KMS-11 (cell line): ENCODE measurements at regions not wholly inside any gene's neighbourhood (a gene's known extent, or its start where the extent isn't known, plus 50 kb on each side); places are given as distances from the start of the nearest gene placed in this dataset.

Experiments used
- H2AFZ ChIP-seq: fragments of 200-600 bp; sonication (generic); 2 replicates; pipeline ENCODE4 v1.6.1; 2016; ENCODE audit warnings: antibody characterized with exemption, mixed run types, low read depth
- H3K27ac ChIP-seq: fragments of 200-600 bp; sonication (generic); 2 replicates; pipeline ENCODE4 v1.6.1; 2016; ENCODE audit warnings: mild to moderate bottlenecking, mixed run types
- H3K27me3 ChIP-seq: fragments of 200-600 bp; sonication (generic); 2 replicates; pipeline ENCODE4 v1.6.1; 2017; ENCODE audit warnings: mild to moderate bottlenecking, low read depth, mixed run types, moderate library complexity; ENCODE audit not compliant: insufficient read depth
- H3K36me3 ChIP-seq: fragments of 200-600 bp; sonication (generic); 2 replicates; pipeline ENCODE4 v1.6.1; 2017; ENCODE audit warnings: mild to moderate bottlenecking, mixed run types; ENCODE audit not compliant: insufficient read depth
- H3K4me1 ChIP-seq: fragments of 200-600 bp; sonication (generic); 2 replicates; pipeline ENCODE4 v1.6.1; 2016; ENCODE audit warnings: mild to moderate bottlenecking, low read depth, mixed run types; ENCODE audit not compliant: poor library complexity, severe bottlenecking
- H3K4me2 ChIP-seq: fragments of 200-600 bp; sonication (generic); 2 replicates; pipeline ENCODE4 v1.7.0; 2016; ENCODE audit warnings: mild to moderate bottlenecking, mixed run types
- H3K4me3 ChIP-seq: fragments of 200-600 bp; sonication (generic); IDR thresholded peaks from 2 replicates; pipeline ENCODE4 v1.6.1; 2017; ENCODE audit warnings: low read depth, low read length, mixed read lengths; ENCODE audit not compliant: insufficient read depth
- H3K79me2 ChIP-seq: fragments of 200-600 bp; sonication (generic); 2 replicates; pipeline ENCODE4 v1.6.1; 2016; ENCODE audit warnings: low read depth, mixed run types; ENCODE audit not compliant: insufficient read depth
- H3K9ac ChIP-seq: fragments of 200-600 bp; sonication (generic); 2 replicates; pipeline ENCODE4 v1.6.1; 2016; ENCODE audit warnings: mild to moderate bottlenecking, mixed run types
- H4K20me1 ChIP-seq: fragments of 200-600 bp; sonication (generic); 2 replicates; pipeline ENCODE4 v1.6.1; 2016; ENCODE audit warnings: mild to moderate bottlenecking, mixed run types; ENCODE audit not compliant: insufficient read depth
- CTCF ChIP-seq: fragments of 200-600 bp; sonication (generic); conservative IDR thresholded peaks from 2 replicates; pipeline ENCODE4 v1.6.1; 2017; ENCODE audit warnings: low read depth, mild to moderate bottlenecking, antibody characterized with exemption, low read length, moderate library complexity, mixed read lengths

GRCh38 chr21:20783611-20784010 is 214.6 kb upstream of the NCAM2 start:
- Histone ChIP-seq H3K4me1 (no peaks in the 10 kb centered on the region), H2AFZ (no peak overlapping the region), H3K9ac (no peak overlapping the region), H3K4me2 (no peak overlapping the region), H3K79me2 (no peaks in the 10 kb centered on the region), H3K27ac (no peak overlapping the region), H3K27me3 (no peaks in the 10 kb centered on the region), H3K4me3 (no peak overlapping the region), H3K36me3 (no peaks in the 10 kb centered on the region), H4K20me1 (no peaks in the 10 kb centered on the region)
- no peak for TF ChIP-seq CTCF

GRCh38 chr21:20789729-20790500 is 208.3 kb upstream of the NCAM2 start:
- H3K4me2 ChIP-seq, result no peak overlapping the region

GRCh38 chr21:20800106-20800505 is 198.1 kb upstream of the NCAM2 start:
- H3K79me2 ChIP-seq, result no peaks in the 10 kb centered on the region
- no peak overlapping the region for H2AFZ ChIP-seq
- H3K4me1 ChIP-seq, result no peaks in the 10 kb centered on the region
- no peak overlapping the region for H3K4me3 ChIP-seq
- H3K36me3 ChIP-seq, result no peaks in the 10 kb centered on the region
- TF ChIP-seq CTCF, result no peak
- H3K27ac ChIP-seq, result no peak overlapping the region
- no peak overlapping the region for H3K9ac ChIP-seq
- no peak overlapping the region for H3K4me2 ChIP-seq
- H3K27me3 ChIP-seq, result no peaks in the 10 kb centered on the region
- H4K20me1 ChIP-seq, result no peaks in the 10 kb centered on the region

More at GRCh38 chr21:20789729-20790500, 208.3 kb upstream of the NCAM2 start:
- Histone ChIP-seq H4K20me1 (no peaks in the 10 kb centered on the region), H3K9ac (no peak overlapping the region), H2AFZ (no peak overlapping the region), H3K36me3 (no peaks in the 10 kb centered on the region; the same call in 1 of the 2 replicates), H3K27me3 (no peaks in the 10 kb centered on the region), H3K79me2 (no peaks in the 10 kb centered on the region), H3K27ac (no peak overlapping the region), H3K4me1 (no peaks in the 10 kb centered on the region), H3K4me3 (no peak overlapping the region)
- TF ChIP-seq CTCF, result no peak

GRCh38 chr21:20802201-20802600 is 196.0 kb upstream of the NCAM2 start:
- Histone ChIP-seq H3K27me3 (no peaks in the 10 kb centered on the region), H3K4me1 (no peaks in the 10 kb centered on the region), H3K4me3 (no peak overlapping the region), H3K4me2 (no peak overlapping the region), H3K9ac (no peak overlapping the region), H3K27ac (no peak overlapping the region), H3K79me2 (no peaks in the 10 kb centered on the region), H4K20me1 (no peaks in the 10 kb centered on the region), H2AFZ (no peak overlapping the region), H3K36me3 (no peaks in the 10 kb centered on the region)
- TF ChIP-seq CTCF, result no peak
